Activated T-cell treated with anti-CD3 and anti-CD28 coated beads, Interleukin-2, amount 50 U/mL, for 1 hour (primary cell): ENCODE measurements at regions not wholly inside any gene's neighbourhood (a gene's known extent, or its start where the extent isn't known, plus 50 kb on each side); places are given as distances from the start of the nearest gene placed in this dataset.
"Not testable (repeated sequence)": the region's sequence is repeated elsewhere in the genome, so short reads cannot be mapped to it uniquely, and the experiment has no call there.

ENCODE experiments used
- DNase-seq: peaks from one replicate; pipeline ENCODE4 v3.0.0-alpha.2; 2020

DNA sequence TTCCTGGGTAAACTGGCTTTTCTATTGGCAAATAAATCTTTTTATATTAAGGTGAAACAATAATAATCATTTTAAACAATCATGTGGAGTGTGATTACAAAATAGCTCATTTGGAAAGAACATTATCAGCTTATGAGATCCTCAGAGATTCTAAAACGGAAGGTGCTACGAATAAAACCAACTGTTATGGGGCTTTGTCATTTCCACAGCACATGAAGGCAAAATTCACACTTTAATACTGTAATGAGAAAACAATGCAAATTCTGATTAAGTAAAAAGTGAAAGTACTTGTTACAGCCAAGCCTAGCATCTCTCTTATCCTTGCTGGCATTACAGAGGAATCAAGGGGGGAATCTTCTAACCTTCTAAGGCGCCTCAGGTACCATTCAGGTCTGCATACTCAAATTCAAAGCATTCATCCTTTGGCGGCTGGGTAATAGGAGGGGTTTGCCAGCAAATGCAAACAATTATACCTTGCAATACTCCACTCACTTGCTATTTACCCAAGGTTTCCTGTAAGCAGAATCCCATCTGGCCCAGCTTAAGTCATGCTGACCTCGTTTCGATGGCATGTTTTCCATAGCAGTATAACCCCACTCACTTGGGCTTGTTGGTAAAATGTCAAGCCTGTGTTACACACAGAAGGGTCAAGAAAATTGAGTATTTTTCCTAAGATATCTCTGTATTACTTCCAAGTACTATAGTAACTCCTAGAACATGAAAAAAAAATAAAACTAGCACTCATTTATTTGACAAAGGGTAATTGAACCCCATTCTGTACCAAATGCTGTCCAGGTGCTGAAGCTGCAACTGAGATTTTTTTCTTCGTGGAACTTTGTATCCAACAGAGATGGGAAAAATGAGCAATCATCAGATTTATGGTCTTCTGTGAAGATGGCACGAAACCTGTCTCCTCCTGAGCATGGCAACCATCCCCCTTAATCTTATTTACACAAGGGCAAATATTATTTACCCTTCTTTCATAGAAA is 183.7 kb upstream of the LMCD1 start:
- DNase-seq: no peak

DNA sequence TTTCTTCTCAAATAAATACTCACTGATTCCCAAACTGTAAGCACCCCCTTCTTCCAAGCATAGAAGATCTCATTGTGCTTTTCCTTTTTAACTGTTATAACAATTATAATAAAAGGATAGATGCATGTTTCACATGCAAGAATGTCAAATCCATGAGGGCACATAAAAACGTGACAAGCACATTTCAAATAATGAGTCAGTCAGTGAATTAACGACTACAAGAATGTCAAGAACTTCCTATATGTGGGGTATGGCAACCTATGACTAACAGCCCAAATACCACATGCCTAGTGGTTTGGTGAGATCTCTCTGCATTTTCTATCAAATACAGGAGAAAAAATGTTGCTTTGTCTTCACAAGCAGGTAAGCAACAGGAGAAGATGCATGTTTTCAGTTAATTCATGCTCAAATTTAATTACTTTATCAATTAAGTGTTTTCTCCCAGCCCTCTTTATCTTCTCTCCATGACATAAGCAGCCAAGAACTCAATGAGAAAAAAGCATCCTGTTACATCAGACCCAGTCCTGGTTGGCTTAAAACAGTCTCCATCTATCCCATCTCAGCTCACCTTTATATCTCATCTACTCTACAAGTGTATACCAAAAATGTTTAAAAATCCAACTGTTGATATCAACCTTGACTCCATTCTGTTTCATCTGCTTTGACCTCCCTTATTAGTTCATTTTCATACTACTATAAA is 181.5 kb upstream of the LMCD1 start:
- no peak for DNase-seq

DNA sequence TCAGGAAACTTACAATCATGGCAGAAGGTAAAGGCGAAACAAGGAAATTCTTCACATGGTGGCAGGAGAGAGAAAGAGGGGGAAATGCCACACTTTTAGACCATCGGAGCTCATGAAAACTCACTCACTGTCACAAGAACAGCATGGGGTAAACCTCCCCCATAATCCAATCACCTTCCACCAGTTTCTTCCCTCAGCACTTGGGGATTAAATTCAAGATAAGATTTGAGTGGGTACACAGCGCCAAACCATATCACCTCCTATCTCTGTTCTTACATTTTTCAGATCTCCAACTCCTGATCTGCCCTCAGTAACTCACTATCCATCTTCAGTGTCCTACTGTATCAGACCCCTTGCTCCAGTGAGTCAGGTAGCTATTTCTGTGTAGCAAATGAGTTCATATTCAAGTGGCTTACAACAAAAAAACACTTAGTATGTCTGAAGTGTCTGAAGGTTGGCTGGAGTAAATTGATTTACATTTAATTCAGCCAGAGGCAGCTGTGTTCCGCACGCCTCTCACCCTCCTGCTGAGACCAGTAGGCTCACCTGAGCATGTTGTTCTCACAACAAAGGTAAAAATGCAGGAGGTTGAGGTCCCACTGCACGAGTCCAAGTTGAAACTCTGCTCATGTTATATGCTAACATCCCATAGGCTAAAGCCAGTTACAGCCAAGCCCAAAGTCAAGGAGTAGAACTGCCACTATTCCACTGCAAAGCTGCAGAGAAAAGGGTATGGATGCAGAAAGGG is 180.7 kb upstream of the LMCD1 start:
- DNase-seq: no peak

- peak; percentile 61 for DNase-seq
These were observed 176.9 kb upstream of the LMCD1 start for GRCh38 chr3:8324747-8325146.

GRCh38 chr3:8325306-8325705 is 176.3 kb upstream of the LMCD1 start:
- no peak for DNase-seq

DNA sequence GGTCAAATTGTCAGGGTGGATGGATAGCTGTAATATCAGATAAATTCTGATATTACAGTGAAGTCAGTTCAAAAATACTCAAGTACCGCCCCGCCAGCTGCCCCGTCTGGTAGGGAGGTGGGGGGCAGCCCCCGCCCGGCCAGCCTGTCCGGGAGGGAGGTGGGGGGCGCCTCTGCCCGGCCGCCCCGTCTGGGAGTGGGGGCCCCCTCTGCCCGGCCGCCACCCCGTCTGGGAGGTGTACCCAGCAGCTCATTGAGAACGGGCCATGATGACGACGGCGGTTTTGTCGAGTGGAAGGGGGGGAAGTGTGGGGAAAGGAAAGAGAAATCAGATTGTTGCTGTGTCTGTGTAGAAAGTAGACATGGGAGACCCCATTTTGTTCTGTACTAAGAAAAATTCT is 175.8 kb upstream of the LMCD1 start:
- not testable (repeated sequence) for DNase-seq

DNA sequence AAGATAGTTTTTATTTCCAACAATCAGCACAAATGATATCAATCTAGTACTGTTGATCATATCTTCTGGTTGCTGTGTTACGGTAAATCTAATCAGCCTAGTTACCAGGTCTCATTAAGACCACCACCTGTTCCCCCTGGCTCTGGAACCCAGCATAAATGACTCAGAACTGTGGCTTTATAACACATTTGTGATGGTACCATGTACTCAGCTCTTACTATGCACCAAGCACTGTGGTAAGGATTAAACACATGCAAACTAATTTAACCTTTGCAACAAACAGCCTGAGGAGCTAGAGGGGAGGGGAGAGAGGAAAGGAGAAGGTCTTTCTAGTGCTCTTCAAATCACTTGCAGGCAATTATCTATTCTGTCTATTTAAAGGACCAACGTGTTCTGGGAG is 173.9 kb upstream of the LMCD1 start:
- DNase-seq: no peak

GRCh38 chr3:8328967-8329366 is 172.7 kb upstream of the LMCD1 start:
- DNase-seq: no peak

DNA sequence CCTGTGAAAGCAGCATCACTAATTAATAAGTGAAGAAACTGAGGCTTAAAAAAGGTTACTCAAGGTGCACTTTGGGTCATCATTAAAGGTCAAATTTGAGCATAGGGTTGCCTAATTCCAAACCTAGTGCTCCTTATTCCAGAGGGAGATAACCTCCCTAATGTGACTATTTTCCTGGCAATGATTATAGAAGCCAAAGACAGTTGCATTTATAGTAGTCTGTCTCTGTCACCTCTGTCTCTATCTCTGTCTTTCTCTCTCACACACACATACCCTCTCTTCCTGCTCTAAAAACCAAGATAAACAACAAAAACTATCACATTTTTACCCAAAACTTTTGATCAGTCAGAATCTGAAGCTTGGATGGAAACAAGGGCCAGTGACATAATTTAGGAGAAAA is 172.0 kb upstream of the LMCD1 start:
- DNase-seq: no peak

GRCh38 chr3:8336456-8336855 is 165.2 kb upstream of the LMCD1 start:
- DNase-seq: no peak

DNA sequence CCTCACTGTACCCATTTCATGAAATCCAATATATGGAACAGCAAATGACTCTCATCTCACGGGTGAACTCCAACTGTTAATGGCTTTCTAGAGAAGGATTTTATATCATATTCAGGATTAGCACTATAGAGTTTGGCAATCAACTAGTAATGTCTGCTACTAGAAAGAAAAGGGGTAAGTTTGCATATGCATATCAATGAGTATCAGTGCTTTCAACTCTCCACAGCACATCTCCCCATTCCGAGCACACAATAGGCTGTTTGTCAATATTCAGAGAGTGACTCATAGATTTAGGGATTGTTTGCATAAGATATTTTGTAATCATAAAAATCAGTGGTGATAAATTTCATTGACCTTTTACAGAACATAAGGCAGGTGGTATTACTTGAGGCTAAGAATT is 163.2 kb upstream of the LMCD1 start:
- DNase-seq: no peak

DNA sequence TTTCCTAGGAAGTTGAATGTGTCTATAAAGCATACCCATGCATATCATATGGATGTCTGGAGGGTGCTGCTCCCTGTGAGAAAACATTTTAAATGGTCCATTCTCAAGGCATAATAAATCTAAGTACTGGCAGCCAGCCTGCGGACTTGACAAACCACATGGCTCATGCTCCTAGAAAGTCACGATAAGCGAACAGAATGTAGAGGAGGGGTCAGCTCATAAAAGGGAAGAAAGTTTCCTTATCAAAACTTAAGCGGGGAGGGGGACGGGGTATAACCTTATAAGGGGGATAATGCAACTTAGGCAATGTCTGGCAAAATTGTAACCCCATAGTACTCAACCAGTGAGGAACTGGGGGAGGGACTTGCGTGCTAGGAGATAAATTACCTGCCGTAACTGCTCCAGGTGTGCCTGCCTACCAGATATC is 159.8 kb upstream of the LMCD1 start:
- DNase-seq: no peak

GRCh38 chr3:8343058-8343457 is 158.6 kb upstream of the LMCD1 start:
- no peak for DNase-seq

GRCh38 chr3:8345398-8345797 is 156.2 kb upstream of the LMCD1 start:
- no peak for DNase-seq

DNA sequence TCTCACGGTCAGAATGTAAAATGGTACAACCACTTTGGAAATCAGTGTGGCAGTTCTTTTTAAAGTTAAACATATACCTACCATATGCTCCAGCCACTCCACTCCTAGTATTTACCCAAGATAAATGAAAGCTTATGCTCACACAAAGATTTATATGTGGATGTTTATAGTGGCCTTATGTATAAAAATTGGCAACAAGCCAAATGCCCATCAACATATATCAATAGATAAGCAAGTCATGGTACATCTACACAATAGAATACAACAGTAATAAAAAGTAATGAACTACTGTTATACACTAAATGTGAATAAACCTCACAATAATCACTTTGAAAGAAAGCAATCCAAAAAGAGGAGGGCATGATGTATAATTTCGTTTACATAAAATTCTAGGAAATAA is 153.5 kb upstream of the LMCD1 start:
- DNase-seq: no peak

DNA sequence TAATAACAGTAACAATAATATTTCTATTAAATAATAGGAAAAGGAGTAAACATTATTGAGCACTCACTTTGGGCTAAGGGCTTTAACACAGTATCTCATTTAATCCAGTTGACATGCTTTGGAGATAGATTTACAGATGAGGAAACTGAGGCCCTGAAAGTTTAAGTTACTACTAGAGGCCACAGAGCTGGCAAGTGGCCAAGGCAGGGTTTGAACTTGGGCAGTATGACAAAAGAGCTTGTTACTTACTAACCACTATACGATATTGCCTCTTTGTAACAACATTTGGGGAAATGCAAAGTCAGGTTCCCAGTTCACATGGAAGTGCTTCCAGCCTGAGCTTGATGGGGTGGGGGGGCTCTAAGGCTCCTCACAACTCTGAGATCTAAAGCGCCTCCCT is 149.1 kb upstream of the LMCD1 start:
- no peak for DNase-seq

DNA sequence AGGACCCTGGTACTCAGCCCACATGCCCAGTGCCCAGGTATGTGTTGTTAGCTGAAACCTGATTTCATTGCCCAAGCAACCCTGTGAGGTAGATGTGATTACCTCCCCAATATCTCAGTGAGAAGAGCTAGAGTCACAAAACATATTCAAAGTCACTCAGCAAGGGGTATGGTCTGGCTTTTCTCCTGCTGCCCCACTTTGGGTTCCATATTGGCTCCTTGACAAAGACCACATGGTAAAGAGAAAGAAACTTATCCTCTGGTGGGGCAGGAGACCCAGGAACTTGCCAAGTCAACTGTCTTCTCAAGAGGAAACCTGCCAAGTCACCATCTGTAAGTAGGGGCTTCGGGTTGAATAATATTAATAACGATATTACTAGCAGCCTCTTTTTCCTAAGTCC is 148.3 kb upstream of the LMCD1 start:
- DNase-seq: no peak

- no peak for DNase-seq
These were observed 146.3 kb upstream of the LMCD1 start for GRCh38 chr3:8355346-8355745.

DNA sequence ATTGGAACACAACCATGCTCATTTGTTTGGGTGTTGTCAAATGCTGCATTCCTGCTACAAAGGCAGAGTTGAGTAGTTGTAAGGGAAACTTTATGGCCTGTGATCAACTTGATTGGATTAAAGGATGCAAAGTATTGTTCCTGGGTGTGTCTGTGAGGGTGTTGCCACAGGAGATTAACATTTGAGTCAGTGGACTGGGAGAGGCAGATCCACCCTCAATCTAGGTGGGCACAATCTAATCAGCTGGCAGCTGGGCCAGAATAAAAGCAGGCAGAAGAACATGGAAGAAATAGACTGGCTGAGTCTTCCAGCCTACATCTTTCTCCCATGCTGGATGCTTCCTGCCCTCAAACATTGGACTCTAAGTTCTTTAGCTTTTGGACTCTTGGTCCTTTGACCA is 145.6 kb upstream of the LMCD1 start:
- not testable (repeated sequence) for DNase-seq

- no peak for DNase-seq
These were observed 143.8 kb upstream of the LMCD1 start for GRCh38 chr3:8357859-8358258.

DNA sequence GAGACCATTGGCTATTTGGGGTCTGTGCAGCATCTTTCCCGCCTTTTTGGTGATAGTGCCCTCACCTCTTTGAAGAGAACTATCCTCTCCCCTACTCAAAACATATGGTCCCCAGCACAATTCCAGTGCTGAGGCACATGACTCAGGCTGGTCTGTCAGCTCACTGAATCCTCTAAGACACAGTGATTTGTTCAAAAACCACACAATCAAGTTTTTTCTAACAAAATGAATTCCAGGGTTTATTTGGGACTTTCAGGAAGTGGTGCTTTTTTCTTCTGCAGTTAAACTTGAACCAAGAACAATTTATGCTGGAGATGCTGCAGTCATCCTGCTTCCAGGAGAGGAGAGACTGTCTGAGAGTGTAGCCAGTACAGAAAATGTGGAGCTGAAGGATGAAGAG is 142.5 kb upstream of the LMCD1 start:
- no peak for DNase-seq

DNA sequence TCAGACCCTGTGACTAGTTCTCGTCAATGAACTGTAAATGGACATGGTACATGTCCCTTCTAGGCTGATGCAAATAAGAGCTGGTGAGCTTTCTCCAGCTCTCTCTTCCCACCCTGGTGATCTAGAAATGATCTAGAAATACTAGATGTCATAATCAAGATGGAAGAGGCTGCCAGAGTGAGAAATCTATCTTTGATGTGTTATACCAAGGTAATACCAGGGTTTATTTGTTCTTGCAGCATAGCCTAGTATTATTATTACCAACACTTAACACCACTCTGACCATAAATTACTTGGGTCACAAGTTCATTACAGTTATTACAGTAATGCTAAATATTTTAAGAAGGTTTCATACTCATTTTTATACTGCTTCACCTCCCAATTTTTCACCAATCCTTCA is 138.4 kb upstream of the LMCD1 start:
- DNase-seq: no peak

- no peak for DNase-seq
These were observed 136.1 kb upstream of the LMCD1 start for GRCh38 chr3:8365541-8365940.
